ENCODE measurements at regions not wholly inside any gene's neighbourhood (a gene's known extent, or its start where the extent isn't known, plus 50 kb on each side); places are given as distances from the start of the nearest gene placed in this dataset.

DNA sequence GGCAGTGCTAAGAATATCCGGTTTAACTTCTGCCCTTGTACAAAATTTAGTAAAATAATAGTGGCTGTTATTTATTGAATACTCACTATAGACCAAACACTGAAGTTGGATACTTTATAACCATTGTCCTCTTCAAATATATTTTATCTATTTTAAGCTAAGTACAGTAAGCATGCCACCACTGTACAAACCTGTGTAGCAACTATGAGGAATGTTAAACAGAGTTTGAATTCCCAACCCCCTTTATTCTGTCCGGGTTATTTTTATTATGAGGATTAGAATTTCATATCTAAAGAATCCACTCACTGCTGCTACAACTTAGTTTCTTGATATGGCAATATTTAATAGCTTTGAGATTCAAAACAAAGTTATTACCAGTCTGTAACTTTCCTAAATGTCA lies 203.5 kb upstream of the RBMS3 start:
- TF ChIP-seq, protein P1, sequence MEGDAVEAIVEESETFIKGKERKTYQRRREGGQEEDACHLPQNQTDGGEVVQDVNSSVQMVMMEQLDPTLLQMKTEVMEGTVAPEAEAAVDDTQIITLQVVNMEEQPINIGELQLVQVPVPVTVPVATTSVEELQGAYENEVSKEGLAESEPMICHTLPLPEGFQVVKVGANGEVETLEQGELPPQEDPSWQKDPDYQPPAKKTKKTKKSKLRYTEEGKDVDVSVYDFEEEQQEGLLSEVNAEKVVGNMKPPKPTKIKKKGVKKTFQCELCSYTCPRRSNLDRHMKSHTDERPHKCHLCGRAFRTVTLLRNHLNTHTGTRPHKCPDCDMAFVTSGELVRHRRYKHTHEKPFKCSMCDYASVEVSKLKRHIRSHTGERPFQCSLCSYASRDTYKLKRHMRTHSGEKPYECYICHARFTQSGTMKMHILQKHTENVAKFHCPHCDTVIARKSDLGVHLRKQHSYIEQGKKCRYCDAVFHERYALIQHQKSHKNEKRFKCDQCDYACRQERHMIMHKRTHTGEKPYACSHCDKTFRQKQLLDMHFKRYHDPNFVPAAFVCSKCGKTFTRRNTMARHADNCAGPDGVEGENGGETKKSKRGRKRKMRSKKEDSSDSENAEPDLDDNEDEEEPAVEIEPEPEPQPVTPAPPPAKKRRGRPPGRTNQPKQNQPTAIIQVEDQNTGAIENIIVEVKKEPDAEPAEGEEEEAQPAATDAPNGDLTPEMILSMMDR (IDR thresholded peaks at IDR 0.05 in 2 of 3, conservative IDR thresholded peaks at IDR 0.05 in 1 of 3; ENCODE audit: borderline replicate concordance in 1 of 3, insufficient read depth in 1 of 3, low read depth in 2 of 3, low read length in 2 of 3): no peak
- TF ChIP-seq EZH2 (IDR thresholded peaks at IDR 0.05): no peak

All from HCT116 (cell line).